ENCODE measurements at regions not wholly inside any gene's neighbourhood (a gene's known extent, or its start where the extent isn't known, plus 50 kb on each side); places are given as distances from the start of the nearest gene placed in this dataset.

- TF ChIP-seq ZNF239 (CRISPR knock-in tag; IDR thresholded peaks at IDR 0.05) (no peak), KDM5B (IDR thresholded peaks at IDR 0.05; ENCODE audit: insufficient replicate concordance, low read depth, low read length) (no peak), SIN3A (IDR thresholded peaks at IDR 0.05; ENCODE audit: borderline replicate concordance in 2 of 2, control insufficient read depth in 1 of 2, low read depth in 2 of 2, low read length in 2 of 2) (no peak), ZFP30 (CRISPR knock-in tag; IDR thresholded peaks at IDR 0.05; ENCODE audit: borderline replicate concordance) (no peak), CTCF (IDR thresholded peaks at IDR 0.05 in 2 of 3, conservative IDR thresholded peaks at IDR 0.05 in 1 of 3; ENCODE audit: insufficient read depth in 2 of 3, low read depth in 1 of 3, low read length in 3 of 3) (no peak), CREBBP (IDR thresholded peaks at IDR 0.05; ENCODE audit: low read depth, low read length) (no peak), BHLHE40 (IDR thresholded peaks at IDR 0.05; ENCODE audit: low read length) (no peak)
- TF ChIP-seq, protein P1, sequence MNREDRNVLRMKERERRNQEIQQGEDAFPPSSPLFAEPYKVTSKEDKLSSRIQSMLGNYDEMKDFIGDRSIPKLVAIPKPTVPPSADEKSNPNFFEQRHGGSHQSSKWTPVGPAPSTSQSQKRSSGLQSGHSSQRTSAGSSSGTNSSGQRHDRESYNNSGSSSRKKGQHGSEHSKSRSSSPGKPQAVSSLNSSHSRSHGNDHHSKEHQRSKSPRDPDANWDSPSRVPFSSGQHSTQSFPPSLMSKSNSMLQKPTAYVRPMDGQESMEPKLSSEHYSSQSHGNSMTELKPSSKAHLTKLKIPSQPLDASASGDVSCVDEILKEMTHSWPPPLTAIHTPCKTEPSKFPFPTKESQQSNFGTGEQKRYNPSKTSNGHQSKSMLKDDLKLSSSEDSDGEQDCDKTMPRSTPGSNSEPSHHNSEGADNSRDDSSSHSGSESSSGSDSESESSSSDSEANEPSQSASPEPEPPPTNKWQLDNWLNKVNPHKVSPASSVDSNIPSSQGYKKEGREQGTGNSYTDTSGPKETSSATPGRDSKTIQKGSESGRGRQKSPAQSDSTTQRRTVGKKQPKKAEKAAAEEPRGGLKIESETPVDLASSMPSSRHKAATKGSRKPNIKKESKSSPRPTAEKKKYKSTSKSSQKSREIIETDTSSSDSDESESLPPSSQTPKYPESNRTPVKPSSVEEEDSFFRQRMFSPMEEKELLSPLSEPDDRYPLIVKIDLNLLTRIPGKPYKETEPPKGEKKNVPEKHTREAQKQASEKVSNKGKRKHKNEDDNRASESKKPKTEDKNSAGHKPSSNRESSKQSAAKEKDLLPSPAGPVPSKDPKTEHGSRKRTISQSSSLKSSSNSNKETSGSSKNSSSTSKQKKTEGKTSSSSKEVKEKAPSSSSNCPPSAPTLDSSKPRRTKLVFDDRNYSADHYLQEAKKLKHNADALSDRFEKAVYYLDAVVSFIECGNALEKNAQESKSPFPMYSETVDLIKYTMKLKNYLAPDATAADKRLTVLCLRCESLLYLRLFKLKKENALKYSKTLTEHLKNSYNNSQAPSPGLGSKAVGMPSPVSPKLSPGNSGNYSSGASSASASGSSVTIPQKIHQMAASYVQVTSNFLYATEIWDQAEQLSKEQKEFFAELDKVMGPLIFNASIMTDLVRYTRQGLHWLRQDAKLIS (CRISPR knock-in tag; IDR thresholded peaks at IDR 0.05) = no peak
- TF ChIP-seq, protein P2, sequence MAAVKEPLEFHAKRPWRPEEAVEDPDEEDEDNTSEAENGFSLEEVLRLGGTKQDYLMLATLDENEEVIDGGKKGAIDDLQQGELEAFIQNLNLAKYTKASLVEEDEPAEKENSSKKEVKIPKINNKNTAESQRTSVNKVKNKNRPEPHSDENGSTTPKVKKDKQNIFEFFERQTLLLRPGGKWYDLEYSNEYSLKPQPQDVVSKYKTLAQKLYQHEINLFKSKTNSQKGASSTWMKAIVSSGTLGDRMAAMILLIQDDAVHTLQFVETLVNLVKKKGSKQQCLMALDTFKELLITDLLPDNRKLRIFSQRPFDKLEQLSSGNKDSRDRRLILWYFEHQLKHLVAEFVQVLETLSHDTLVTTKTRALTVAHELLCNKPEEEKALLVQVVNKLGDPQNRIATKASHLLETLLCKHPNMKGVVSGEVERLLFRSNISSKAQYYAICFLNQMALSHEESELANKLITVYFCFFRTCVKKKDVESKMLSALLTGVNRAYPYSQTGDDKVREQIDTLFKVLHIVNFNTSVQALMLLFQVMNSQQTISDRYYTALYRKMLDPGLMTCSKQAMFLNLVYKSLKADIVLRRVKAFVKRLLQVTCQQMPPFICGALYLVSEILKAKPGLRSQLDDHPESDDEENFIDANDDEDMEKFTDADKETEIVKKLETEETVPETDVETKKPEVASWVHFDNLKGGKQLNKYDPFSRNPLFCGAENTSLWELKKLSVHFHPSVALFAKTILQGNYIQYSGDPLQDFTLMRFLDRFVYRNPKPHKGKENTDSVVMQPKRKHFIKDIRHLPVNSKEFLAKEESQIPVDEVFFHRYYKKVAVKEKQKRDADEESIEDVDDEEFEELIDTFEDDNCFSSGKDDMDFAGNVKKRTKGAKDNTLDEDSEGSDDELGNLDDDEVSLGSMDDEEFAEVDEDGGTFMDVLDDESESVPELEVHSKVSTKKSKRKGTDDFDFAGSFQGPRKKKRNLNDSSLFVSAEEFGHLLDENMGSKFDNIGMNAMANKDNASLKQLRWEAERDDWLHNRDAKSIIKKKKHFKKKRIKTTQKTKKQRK (IDR thresholded peaks at IDR 0.05; ENCODE audit: borderline replicate concordance, low read depth, low read length) = no peak
Observed at GRCh38 chrX:121135488-121136207, 88.2 kb downstream of the GLUD2 start.

Data from K562 (cell line).